ENCODE measurements at regions not wholly inside any gene's neighbourhood (a gene's known extent, or its start where the extent isn't known, plus 50 kb on each side); places are given as distances from the start of the nearest gene placed in this dataset.

- H3K36me3 ChIP-seq (replicated peaks in 1 of 2; ENCODE audit: control insufficient read depth in 2 of 2, insufficient read depth in 2 of 2, low read length in 2 of 2), result no peaks in the 10 kb centered on the region
- WGBS, 2 donors (ENCODE audit: extremely low coverage in 2 of 2, insufficient read length in 2 of 2, insufficient replicate concordance in 1 of 2), result no CpG with 5 or more reads among the region's 4 CpGs
- H3K27ac ChIP-seq (replicated peaks; ENCODE audit: low read length), result no peak overlapping the region
- H4K8ac ChIP-seq (ENCODE audit: low read depth, low read length), result no peak overlapping the region
- H3K9ac ChIP-seq (ENCODE audit: low read depth, low read length, poor library complexity), result no peak overlapping the region
- no peak overlapping the region for H2BK15ac ChIP-seq (ENCODE audit: low read length)
- H4K91ac ChIP-seq (ENCODE audit: low read depth, low read length, poor library complexity), result no peak overlapping the region
- no peak overlapping the region for H2BK5ac ChIP-seq (ENCODE audit: low read length)
- H3K9me3 ChIP-seq (replicated peaks in 1 of 2; ENCODE audit: control insufficient read depth in 2 of 2, insufficient read depth in 1 of 2, low read depth in 1 of 2, low read length in 2 of 2), result no peaks in the 10 kb centered on the region
- H3K27me3 ChIP-seq (ENCODE audit: control insufficient read depth in 3 of 3, insufficient read depth in 3 of 3, low read depth in 1 of 3, low read length in 3 of 3), result no peaks in the 10 kb centered on the region
- no peak overlapping the region for H3K4ac ChIP-seq (ENCODE audit: low read length)
- no peak overlapping the region for H3K18ac ChIP-seq (ENCODE audit: low read length)
- no peak overlapping the region for H2BK12ac ChIP-seq (ENCODE audit: low read length)
- no peaks in the 10 kb centered on the region for H3K79me1 ChIP-seq (ENCODE audit: low read depth, low read length)
- no peak for DNase-seq (ENCODE audit: low spot score)
- H2AK5ac ChIP-seq (ENCODE audit: low read depth, low read length), result no peak overlapping the region
- H3K23ac ChIP-seq (ENCODE audit: low read depth, low read length, poor library complexity), result no peak overlapping the region
- H2AFZ ChIP-seq (ENCODE audit: low read length), result no peak overlapping the region
- no peak overlapping the region for H3K14ac ChIP-seq (ENCODE audit: low read length)
- H3K4me3 ChIP-seq (ENCODE audit: low read length in 2 of 2), result no peak overlapping the region
- H3K4me1 ChIP-seq (ENCODE audit: control insufficient read depth in 2 of 2, insufficient read depth in 1 of 2, low read depth in 1 of 2, low read length in 2 of 2), result peaks cover 5 to 8% of the 10 kb centered on the region in 2 donors
- H3K4me2 ChIP-seq (ENCODE audit: insufficient read depth, low read length, poor library complexity, severe bottlenecking), result no peak overlapping the region
- no peak overlapping the region for H2BK120ac ChIP-seq (ENCODE audit: low read depth, low read length)
Observed at GRCh38 chr6:25008707-25009392, 73.1 kb upstream of the RIPOR2 start.

- no peak overlapping the region for H2AFZ ChIP-seq (ENCODE audit: low read length)
Observed at GRCh38 chr6:25009393-25009710, 73.6 kb upstream of the RIPOR2 start.

GRCh38 chr6:25010176-25010575, 74.4 kb upstream of the RIPOR2 start:
- Histone ChIP-seq H2BK120ac (ENCODE audit: low read depth, low read length) (no peak overlapping the region), H3K4ac (ENCODE audit: low read length) (no peak overlapping the region), H3K14ac (ENCODE audit: low read length) (no peak overlapping the region), H3K4me2 (ENCODE audit: insufficient read depth, low read length, poor library complexity, severe bottlenecking) (no peak overlapping the region), H3K4me3 (ENCODE audit: low read length in 2 of 2) (no peak overlapping the region), H3K23ac (ENCODE audit: low read depth, low read length, poor library complexity) (no peak overlapping the region), H3K9me3 (replicated peaks in 1 of 2; ENCODE audit: control insufficient read depth in 2 of 2, insufficient read depth in 1 of 2, low read depth in 1 of 2, low read length in 2 of 2) (no peaks in the 10 kb centered on the region), H2BK15ac (ENCODE audit: low read length) (no peak overlapping the region), H4K91ac (ENCODE audit: low read depth, low read length, poor library complexity) (no peak overlapping the region), H3K79me1 (ENCODE audit: low read depth, low read length) (no peaks in the 10 kb centered on the region), H3K9ac (ENCODE audit: low read depth, low read length, poor library complexity) (no peak overlapping the region), H2BK5ac (ENCODE audit: low read length) (no peak overlapping the region), H2AK5ac (ENCODE audit: low read depth, low read length) (no peak overlapping the region), H2BK12ac (ENCODE audit: low read length) (no peak overlapping the region), H3K18ac (ENCODE audit: low read length) (peak overlapping the region; percentile 53), H3K27me3 (ENCODE audit: control insufficient read depth in 3 of 3, insufficient read depth in 3 of 3, low read depth in 1 of 3, low read length in 3 of 3) (no peaks in the 10 kb centered on the region), H4K8ac (ENCODE audit: low read depth, low read length) (no peak overlapping the region), H3K27ac (replicated peaks; ENCODE audit: low read length) (no peak overlapping the region), H2AFZ (ENCODE audit: low read length) (no peak overlapping the region), H3K4me1 (ENCODE audit: control insufficient read depth in 2 of 2, insufficient read depth in 1 of 2, low read depth in 1 of 2, low read length in 2 of 2) (peaks cover 5 to 8% of the 10 kb centered on the region in 2 donors), H3K36me3 (replicated peaks in 1 of 2; ENCODE audit: control insufficient read depth in 2 of 2, insufficient read depth in 2 of 2, low read length in 2 of 2) (no peaks in the 10 kb centered on the region)
- WGBS, 2 donors (ENCODE audit: extremely low coverage in 2 of 2, insufficient read length in 2 of 2, insufficient replicate concordance in 1 of 2), result no CpG with 5 or more reads among the region's 6 CpGs
- no peak for DNase-seq (ENCODE audit: low spot score)

More at GRCh38 chr6:25009393-25009710, 73.6 kb upstream of the RIPOR2 start:
- no peak overlapping the region for H4K8ac ChIP-seq (ENCODE audit: low read depth, low read length)
- H2BK12ac ChIP-seq (ENCODE audit: low read length), result no peak overlapping the region
- H3K23ac ChIP-seq (ENCODE audit: low read depth, low read length, poor library complexity), result no peak overlapping the region
- no peak overlapping the region for H3K9ac ChIP-seq (ENCODE audit: low read depth, low read length, poor library complexity)
- peaks cover 3 to 5% of the 10 kb centered on the region in 2 donors for H3K4me1 ChIP-seq (ENCODE audit: control insufficient read depth in 2 of 2, insufficient read depth in 1 of 2, low read depth in 1 of 2, low read length in 2 of 2)
- H3K14ac ChIP-seq (ENCODE audit: low read length), result no peak overlapping the region
- H2BK5ac ChIP-seq (ENCODE audit: low read length), result no peak overlapping the region
- no peak overlapping the region for H3K18ac ChIP-seq (ENCODE audit: low read length)
- H3K36me3 ChIP-seq (replicated peaks in 1 of 2; ENCODE audit: control insufficient read depth in 2 of 2, insufficient read depth in 2 of 2, low read length in 2 of 2), result no peaks in the 10 kb centered on the region
- no peaks in the 10 kb centered on the region for H3K9me3 ChIP-seq (replicated peaks in 1 of 2; ENCODE audit: control insufficient read depth in 2 of 2, insufficient read depth in 1 of 2, low read depth in 1 of 2, low read length in 2 of 2)
- no CpG with 5 or more reads among the region's 6 CpGs for WGBS, 2 donors (ENCODE audit: extremely low coverage in 2 of 2, insufficient read length in 2 of 2, insufficient replicate concordance in 1 of 2)
- no peaks in the 10 kb centered on the region for H3K79me1 ChIP-seq (ENCODE audit: low read depth, low read length)
- no peak overlapping the region for H4K91ac ChIP-seq (ENCODE audit: low read depth, low read length, poor library complexity)
- no peak overlapping the region for H3K4me2 ChIP-seq (ENCODE audit: insufficient read depth, low read length, poor library complexity, severe bottlenecking)
- H3K4ac ChIP-seq (ENCODE audit: low read length), result no peak overlapping the region
- no peak overlapping the region for H3K27ac ChIP-seq (replicated peaks; ENCODE audit: low read length)
- H3K27me3 ChIP-seq (ENCODE audit: control insufficient read depth in 3 of 3, insufficient read depth in 3 of 3, low read depth in 1 of 3, low read length in 3 of 3), result no peaks in the 10 kb centered on the region
- no peak for DNase-seq (ENCODE audit: low spot score)
- no peak overlapping the region for H2BK120ac ChIP-seq (ENCODE audit: low read depth, low read length)
- H3K4me3 ChIP-seq (ENCODE audit: low read length in 2 of 2), result no peak overlapping the region
- H2AK5ac ChIP-seq (ENCODE audit: low read depth, low read length), result no peak overlapping the region
- H2BK15ac ChIP-seq (ENCODE audit: low read length), result no peak overlapping the region

- no peak overlapping the region for H2AK5ac ChIP-seq (ENCODE audit: low read depth, low read length)
- H3K4ac ChIP-seq (ENCODE audit: low read length), result no peak overlapping the region
- H3K4me3 ChIP-seq (ENCODE audit: low read length in 2 of 2), result no peak overlapping the region
- H3K27ac ChIP-seq (replicated peaks; ENCODE audit: low read length), result no peak overlapping the region
- no peak overlapping the region for H4K8ac ChIP-seq (ENCODE audit: low read depth, low read length)
- no peak overlapping the region for H3K9ac ChIP-seq (ENCODE audit: low read depth, low read length, poor library complexity)
- H3K9me3 ChIP-seq (replicated peaks in 1 of 2; ENCODE audit: control insufficient read depth in 2 of 2, insufficient read depth in 1 of 2, low read depth in 1 of 2, low read length in 2 of 2), result no peaks in the 10 kb centered on the region
- H3K14ac ChIP-seq (ENCODE audit: low read length), result no peak overlapping the region
- H2AFZ ChIP-seq (ENCODE audit: low read length), result no peak overlapping the region
- no peaks in the 10 kb centered on the region for H3K27me3 ChIP-seq (ENCODE audit: control insufficient read depth in 3 of 3, insufficient read depth in 3 of 3, low read depth in 1 of 3, low read length in 3 of 3)
- H3K79me1 ChIP-seq (ENCODE audit: low read depth, low read length), result no peaks in the 10 kb centered on the region
- no peak overlapping the region for H3K4me2 ChIP-seq (ENCODE audit: insufficient read depth, low read length, poor library complexity, severe bottlenecking)
- no peak overlapping the region for H2BK120ac ChIP-seq (ENCODE audit: low read depth, low read length)
- H3K23ac ChIP-seq (ENCODE audit: low read depth, low read length, poor library complexity), result no peak overlapping the region
- no peak overlapping the region for H2BK12ac ChIP-seq (ENCODE audit: low read length)
- no peaks in the 10 kb centered on the region for H3K36me3 ChIP-seq (replicated peaks in 1 of 2; ENCODE audit: control insufficient read depth in 2 of 2, insufficient read depth in 2 of 2, low read length in 2 of 2)
- no CpG with 5 or more reads among the region's 3 CpGs for WGBS, 2 donors (ENCODE audit: extremely low coverage in 2 of 2, insufficient read length in 2 of 2, insufficient replicate concordance in 1 of 2)
- no peak overlapping the region for H3K18ac ChIP-seq (ENCODE audit: low read length)
- H3K4me1 ChIP-seq (ENCODE audit: control insufficient read depth in 2 of 2, insufficient read depth in 1 of 2, low read depth in 1 of 2, low read length in 2 of 2), result peaks cover 7 to 13% of the 10 kb centered on the region in 2 donors
- no peak for DNase-seq (ENCODE audit: low spot score)
- H2BK5ac ChIP-seq (ENCODE audit: low read length), result no peak overlapping the region
- H4K91ac ChIP-seq (ENCODE audit: low read depth, low read length, poor library complexity), result no peak overlapping the region
- no peak overlapping the region for H2BK15ac ChIP-seq (ENCODE audit: low read length)
Observed at GRCh38 chr6:25010902-25011625, 75.3 kb upstream of the RIPOR2 start.
